ENCODE measurements at regions not wholly inside any gene's neighbourhood (a gene's known extent, or its start where the extent isn't known, plus 50 kb on each side); places are given as distances from the start of the nearest gene placed in this dataset.

DNA sequence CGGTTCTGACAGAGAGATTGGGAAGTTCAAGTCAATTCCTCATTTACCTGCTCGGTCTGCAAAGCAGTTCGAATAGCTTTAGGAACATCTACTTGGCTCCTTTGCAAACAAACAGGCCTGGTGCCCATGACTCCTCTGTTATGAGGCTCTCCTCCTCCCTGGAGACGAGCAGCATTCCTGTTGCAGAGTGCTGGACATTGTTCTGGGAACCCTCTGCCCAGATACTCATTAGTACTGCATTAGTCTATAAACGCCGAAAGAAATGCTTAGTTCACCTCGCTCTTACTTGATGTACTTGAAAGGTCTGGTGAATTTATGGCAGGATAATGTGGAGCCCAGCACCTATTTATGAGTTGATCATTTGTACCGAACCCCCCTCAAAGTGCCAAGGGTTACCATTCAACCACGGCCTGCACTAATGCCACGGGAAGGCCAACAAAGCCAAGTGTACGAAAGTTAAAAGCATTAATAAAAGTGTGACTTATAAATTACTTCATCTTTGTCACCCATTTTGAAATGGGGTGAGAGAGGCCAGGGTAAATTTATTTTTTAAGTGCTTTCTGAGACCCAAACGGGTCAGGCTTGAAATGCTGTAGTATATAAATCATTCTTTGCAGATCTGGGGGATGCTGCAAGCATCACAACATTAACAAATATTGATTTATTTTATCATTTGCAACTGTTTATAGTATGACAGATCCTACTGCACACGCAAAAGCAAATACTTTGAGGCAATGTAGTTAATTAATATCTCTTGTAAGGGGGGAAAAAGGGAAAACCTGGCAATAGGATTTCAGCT lies 478.9 kb upstream of the PSMD7 start:
- DNase-seq (ENCODE audit: low spot score) = no peak

DNA sequence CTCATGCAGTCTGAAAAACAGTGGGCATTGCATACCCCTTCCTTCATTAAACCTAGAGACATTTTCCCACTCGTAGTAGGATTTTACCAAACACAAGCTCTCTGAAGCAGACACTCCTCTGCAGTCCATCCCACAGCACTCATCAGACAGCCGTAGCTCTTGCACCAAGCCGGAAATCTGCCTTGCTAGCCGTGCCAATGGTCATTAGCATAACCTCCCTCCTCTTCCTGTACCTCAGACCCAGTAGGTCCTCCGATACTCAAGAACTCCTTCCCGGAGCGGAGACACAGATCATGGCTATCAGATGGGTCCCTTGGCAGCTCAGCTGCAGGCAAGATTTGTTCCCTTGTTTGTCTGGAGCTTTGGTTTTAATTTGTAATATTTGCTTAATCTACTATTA lies 483.1 kb upstream of the PSMD7 start:
- DNase-seq (ENCODE audit: low spot score) = no peak

DNA sequence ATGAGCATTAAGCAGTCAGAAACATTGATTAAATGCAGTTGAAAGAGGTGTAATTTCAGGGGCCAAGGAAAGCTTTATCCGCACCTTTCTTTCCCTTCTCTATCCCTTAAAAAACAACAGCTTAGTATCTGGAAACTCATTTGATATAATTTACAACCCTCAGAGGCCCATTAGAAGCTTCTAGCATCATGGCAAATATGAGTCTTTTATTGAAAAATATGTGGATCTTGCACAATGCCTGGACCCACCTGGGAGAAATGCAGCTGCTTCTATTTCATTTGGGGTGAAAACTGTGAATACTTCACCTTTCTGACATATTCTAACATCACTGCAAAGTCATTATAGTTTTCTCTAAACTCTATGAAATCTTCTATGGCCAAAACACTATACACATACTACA lies 492.2 kb upstream of the PSMD7 start:
- no peak for DNase-seq (ENCODE audit: low spot score)

DNA sequence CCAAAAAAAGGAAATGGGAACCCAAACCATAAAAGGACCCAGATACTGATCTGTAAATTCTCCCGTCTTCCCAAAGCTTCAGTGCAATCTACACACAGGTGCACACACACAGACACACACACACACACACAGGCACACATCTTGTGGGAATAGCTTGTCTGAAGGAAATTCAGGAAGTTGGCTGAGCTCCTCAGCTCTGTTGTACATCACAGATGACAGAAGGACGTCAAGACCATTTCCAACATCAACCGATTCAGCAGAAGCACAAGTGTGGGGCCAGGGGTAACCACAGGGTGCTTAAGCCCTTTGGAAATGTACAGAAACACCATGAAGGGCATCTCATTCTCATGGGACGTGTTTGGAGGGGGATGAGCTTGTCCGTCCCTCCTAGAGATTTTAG lies 498.1 kb upstream of the PSMD7 start:
- no peak for DNase-seq (ENCODE audit: low spot score)

DNA sequence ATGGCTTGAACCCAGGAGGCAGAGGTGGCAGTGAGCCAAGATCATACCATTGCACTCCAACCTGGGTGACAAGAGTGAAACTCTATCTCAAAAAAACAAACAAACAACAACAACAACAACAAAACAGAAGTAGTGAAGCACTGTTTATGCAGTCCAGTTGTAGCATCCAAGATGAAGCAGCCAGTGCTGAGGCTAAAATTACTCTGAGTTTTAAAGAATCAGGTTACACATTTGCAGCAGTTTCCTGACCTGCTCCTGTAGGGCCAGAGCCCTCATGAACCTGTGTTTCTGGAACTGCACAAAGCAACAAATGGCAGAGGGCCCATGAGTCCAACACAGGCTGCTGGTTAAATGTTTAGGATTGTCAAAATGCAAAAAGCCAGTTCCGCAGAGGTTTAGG lies 499.5 kb upstream of the PSMD7 start:
- DNase-seq (ENCODE audit: low spot score) = no peak

DNA sequence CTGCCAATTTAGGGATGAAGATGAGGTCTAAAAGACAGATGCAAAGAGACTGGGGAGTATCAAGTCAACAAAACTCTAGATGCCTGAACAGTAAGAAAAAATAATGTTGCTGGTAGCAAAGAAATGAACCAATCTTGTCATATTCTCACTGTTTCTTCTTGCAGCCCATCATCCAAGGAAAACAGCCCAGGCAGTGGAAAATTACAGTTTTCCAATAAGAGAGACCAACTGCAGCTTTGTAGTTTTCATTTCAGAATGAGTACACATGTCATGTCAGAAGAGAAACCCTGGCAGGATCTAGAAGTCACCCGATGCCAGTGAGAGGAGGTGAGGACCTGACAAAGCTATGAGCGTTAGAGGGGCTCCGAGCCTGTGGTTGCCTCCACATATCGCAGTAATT lies 500.4 kb upstream of the PSMD7 start:
- DNase-seq (ENCODE audit: low spot score) = no peak

DNA sequence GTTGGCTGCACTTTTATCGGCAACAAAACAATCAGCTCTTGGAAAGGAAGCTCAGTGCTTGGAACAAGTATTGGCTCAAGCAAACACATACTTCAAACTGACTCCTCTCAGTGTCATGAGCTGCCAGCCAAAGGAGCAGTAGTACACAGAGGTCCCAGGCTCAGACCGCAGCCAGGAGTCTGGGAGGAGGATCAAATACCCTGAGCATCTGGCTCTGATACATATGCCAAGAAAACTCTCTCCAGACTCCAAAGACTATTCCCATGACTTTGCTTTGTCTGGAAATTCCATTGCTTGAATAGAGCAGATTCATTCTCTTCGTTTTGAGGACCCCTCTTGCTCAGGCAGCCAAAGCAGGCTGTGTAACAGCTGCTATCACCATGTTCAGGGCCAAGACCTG lies 501.6 kb upstream of the PSMD7 start:
- DNase-seq (ENCODE audit: low spot score) = no peak

DNA sequence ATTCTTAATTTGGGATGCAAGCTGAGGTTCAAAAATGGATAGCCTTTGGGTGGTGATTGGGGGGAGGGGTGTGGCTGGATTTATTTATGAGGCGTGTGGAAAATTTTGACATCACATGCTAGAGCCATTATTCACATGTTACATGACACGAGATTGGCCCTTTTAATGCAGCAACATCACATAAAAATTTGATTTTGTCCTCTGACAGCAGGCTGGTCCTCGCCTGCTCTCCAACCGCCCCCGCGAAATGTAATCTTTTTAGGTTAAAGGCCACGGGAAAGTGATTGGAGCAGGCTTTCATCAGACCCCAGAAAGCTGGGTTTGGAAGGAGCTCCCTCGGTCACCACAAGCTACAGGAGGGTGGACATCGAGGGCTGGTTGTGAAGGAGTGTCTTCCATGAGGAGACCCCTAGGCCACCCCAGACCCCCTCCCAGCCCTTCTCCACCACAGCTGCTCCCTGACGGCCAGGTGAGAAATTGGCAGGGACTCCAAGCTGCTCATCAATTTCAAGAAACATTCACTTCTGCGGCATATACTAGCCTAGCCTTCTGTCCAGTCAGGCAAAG lies 502.7 kb upstream of the PSMD7 start:
- no peak for DNase-seq (ENCODE audit: low spot score)

DNA sequence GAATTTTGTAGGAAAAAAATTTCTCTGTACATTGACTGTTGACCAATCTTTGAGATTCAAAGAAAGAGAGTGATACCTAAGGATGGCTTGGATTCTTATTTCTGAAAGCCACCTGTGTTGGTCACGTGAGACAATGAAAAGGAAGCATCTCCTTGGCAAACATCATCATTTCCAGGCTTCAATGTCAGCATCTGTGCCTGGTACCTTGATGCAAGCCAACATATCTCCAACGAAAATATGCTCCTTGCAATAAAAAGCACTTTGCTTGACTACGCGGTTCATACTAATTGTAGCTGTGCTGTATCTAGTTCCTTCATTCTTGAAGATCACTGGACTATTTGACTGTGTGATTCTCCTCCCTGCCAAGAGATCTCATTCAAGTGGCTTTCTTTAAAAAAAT lies 503.4 kb upstream of the PSMD7 start:
- DNase-seq (ENCODE audit: low spot score) = no peak

DNA sequence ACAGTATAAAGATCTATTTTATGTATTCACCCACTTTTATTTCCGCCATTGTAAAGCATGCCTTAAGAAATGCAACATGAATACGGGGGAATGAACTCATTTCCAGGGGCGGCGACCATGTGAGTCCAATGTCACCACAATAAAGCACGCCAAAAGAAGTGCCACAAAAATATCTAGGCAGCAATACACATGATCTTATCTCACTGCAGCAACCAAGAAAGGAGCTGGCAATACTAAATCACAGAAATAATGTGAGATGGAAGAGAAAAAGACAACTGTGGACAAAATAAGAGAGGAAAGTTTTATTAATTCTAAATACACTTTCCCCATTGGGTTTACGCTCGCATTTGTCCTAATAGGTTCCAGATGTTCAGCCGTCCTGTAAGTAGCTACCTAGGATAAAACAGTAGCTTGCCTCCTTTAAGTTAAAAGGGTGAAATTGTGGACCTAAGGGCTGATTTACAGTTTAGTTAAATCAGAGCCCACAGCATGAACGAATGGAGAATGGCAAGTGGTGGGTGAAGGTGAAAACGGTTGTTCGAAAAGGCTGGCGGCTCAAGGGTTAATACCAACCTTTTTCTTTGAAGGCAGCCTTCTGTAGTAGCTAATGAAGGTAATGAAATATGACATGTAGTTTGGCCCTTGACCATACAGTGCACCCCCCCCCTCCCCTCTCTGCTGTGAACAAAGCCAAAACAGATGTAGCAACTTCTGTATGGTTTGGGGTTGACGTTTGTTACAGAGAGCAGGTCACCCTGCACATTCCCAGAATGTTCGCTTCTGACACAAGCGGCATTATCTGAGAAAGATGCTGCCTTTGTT lies 504.2 kb upstream of the PSMD7 start:
- DNase-seq (ENCODE audit: low spot score) = no peak

DNA sequence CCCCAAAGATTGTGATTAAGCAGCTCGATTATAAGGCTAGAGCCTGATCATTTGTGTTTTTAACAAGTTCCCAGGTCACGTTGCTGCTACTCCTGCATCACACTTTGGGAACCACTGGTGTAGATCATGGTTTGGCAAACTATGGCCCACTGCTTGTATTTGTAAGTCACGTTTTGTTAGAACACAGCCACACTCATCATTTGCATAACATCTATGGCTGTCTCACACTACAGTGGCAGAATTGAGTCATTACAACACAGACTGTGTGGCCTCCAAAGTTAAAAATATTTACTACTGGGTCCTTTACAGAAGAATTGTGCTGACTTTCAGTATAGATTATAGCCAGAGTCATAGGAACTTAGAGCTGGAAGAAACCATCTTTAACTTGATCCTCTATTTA lies 515.3 kb upstream of the PSMD7 start:
- DNase-seq (ENCODE audit: low spot score) = no peak

DNA sequence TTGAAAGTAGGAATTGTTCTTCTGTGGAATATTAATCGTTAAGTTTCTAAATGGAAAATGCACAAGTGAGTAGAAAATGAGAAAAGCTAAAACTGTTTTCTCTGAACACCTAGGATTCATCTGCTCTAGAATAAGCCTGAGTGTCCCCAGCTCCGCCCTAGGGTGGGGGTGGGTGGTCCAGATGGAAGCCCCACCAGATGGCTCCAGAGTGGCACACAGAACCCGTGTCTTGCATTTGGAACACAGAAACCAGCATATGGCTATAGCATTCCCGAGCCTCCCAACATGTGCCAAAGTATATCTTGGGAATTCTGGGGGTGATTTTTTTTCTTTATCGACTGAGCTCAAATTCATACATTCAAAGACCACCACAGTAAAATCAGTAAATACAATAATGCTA lies 517.7 kb upstream of the PSMD7 start:
- DNase-seq (ENCODE audit: low spot score) = no peak

DNA sequence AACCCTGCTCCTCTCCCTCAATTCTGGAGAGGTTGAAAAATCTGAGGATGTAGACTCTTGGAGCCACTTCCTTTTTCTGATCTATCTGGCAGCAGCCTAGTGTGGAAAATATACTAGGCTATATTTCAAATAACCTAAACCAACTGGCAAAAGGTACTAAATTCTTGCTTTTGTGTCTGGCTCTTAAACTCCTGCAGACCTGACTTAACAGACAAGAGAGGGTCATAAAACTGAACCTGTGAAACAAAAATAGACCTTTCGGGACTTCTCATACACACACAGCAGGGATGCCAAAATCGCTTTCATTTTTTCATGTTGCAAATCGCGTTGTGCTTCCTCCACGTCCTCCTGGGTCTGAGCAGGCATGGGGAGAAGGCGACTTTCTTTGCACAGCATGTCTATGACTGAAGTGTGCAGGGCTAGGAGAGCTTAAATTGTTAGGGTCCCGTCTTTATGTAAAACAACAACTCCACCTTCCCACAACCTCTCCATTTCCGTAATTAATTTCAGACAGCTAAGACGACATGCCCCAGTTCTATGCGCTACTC lies 520.7 kb upstream of the PSMD7 start:
- no peak for DNase-seq (ENCODE audit: low spot score)

DNA sequence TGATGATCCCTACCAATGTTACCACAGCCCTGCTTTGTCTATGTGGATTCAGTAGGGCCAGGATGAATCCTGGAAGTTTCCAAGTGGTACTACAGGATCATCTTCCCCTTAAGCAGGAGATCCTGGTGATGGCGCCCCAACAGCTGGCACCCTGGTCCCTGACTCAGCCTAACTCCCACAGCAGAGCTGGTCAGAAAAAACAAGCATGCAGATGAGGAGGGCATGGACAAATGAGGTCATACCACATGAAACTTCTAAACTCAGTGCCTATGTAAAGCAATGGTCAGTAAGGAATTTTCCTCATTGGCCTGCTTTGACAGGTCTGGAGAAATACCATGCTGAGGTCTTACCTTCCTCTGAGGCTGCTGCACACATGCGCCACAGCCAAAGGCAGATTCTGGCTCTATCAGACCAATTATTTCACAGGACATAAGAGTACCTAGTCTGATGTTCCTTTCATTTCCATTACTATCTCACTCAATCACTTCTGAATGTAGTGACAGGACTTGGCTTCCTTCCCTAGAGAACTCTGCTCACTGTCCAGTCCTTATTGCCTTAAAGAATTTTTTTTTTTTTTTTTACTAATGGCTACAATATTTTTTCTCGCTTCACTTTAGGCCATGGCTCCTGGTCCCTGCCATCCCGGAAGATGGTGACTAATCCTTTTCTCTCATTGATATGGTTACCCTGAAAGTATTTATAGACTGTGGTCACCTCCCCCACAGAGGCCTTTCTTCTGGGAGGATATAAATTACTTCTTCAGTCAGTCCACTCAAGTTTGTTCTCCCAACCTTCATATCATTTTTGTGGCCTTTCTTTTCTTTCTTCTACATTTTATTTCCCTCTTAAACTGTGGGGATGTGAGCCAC lies 525.2 kb upstream of the PSMD7 start:
- DNase-seq (ENCODE audit: low spot score) = no peak

DNA sequence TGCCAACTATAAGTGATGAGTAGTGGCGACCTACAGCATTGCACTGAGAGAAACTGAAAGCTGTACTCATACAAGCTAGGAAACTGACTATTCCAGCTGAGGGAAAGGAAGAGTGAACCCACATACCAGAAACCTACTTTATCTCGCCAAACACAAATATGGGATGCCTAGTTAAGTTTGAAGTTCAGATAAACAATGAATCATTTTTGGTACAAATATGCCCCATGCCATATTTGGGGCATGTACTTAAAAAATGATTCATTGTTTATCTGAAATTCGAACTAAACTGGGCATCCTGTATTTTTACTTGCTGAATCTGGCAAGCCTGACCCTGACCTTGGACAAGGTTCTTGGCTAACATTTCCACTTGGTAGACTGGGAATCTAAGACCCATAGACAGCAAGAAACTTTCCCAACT lies 527.8 kb upstream of the PSMD7 start:
- no peak for DNase-seq (ENCODE audit: low spot score)

DNA sequence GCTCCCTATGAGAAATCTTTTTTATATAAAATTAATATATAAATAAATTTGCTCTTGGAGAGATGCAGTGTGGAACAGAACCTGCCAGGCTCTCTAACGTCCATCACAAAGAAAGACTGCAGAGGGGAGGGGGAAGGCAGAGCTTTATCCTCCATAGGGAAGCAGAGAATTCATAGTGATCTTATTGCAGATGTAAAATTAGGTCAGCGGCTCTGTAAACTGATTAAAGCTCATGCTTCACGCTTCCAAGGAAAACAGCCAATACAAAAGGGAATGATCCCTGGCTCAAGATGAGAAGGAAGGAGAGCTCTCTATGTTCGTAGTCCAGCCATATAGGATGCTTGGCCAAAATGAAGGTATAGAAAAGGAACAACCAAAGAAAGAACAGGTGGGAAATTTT lies 532.3 kb upstream of the PSMD7 start:
- DNase-seq (ENCODE audit: low spot score) = no peak

DNA sequence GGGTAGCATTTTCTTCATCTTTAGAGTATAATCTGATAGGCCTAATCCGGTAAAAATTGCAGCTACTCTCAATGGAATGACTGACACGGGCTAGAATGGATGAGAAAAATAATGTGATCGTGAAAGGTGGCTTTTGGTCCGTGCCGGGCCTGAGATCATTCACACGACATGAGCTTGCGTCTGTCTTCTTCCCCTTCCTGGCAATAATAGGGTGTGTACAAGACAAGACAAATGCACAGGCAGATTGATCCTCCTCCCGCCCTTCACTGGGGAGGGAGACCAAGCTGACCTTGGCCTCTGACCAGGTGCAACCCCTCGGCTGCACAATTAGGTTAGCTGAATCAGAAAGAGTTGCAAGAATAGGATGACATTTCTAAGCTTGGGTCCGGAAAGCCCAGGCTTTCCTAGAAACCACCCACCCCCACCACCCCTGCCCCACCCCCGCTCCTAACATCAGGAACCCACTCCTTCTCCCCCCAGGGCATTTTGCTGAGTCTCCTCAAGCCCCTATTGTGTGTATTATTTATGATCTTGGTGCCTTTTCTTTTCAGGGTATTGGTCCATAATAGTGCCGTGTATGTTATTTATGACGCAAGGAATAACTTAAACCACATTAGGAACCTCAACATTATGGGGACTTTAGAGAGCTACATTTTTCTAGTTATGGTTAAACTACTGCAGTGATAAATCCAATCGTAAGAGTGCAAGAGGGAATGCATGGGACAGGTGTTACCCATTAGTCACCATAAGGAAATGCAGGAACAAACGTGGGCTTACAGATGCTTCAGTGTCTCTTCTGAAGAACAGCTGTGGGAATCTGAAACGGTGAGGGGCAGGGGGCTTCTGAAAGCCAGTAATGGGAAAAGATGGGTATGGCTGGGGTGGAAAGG lies 540.1 kb upstream of the PSMD7 start:
- no peak for DNase-seq (ENCODE audit: low spot score)

DNA sequence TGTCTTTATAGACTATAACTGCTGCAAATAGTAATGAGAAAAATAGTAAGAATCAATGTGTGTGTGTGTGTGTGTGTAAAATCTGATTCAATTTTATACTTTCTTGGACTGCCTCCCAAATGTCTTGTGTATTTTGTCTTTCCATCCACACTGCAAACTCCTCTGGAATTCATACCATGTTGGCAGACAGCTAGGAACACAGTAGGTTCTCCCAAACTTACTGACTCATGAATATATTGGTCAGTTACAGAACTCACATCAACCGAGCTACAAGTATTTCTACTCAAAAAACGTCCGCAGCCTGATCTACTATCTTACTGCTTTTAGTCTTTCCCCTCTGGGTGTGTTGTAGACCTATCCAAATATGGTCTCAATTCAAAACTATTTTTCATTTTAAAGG lies 542.7 kb upstream of the PSMD7 start:
- no peak for DNase-seq (ENCODE audit: low spot score)

DNA sequence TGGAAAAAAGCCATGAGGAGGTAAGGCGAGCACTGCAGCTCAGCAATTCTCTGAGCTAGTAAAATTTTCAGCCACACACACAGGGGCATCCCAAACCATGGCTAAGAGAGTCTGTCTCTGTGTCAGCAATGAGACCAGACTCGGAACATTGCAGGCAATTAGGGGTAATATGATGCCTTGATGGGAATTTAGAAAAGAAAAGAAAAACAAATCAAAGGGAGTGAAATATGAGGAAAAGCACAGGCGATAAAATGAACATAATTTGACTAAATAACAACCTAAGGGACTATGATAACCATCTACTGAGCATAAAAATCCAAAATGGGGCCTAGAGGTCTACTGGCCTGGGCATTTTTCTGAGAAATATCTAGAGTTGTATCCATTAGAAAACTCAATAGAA lies 546.0 kb upstream of the PSMD7 start:
- no peak for DNase-seq (ENCODE audit: low spot score)

DNA sequence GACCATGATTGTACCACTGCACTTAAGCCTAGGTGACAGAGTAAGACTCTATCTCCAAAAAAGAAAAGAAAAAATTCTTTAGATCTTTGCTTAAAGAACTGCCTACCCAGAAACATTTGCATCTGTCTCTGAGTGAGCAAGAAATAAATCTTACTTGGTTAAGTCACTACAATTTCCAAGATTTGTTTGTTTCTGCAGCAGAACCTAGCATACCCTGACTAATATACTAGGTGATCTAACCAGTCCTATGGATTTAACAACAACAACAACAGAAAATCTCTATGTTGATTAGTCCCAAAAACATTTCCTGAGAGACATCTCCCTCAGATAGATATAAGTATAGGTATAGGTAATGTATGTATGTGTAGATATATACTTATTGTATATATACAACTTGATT lies 549.3 kb upstream of the PSMD7 start:
- no peak for DNase-seq (ENCODE audit: low spot score)

DNA sequence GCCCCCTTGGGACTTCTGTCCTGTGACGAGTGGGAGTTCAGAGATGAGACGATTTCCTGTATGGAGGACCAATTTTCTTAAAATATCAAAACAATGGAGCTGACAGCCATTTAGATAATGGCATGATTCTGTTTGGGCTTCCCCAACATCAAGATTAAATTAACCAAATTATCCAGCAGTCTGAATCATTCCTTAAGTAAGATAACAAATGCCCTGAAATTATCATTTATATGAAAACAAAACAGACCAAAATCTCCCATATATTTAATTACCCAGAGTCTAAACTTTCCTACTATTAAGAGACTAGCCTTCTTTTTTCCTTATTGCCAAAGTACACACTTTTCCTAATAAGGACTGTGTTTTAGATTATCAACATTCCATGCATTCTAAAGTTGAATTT lies 550.1 kb upstream of the PSMD7 start:
- no peak for DNase-seq (ENCODE audit: low spot score)
